Inflammatory macrophage treated with lipopolysaccharide for 1 hour (primary cell): ENCODE measurements at regions not wholly inside any gene's neighbourhood (a gene's known extent, or its start where the extent isn't known, plus 50 kb on each side); places are given as distances from the start of the nearest gene placed in this dataset.
"Not testable (repeated sequence)": the region's sequence is repeated elsewhere in the genome, so short reads cannot be mapped to it uniquely, and the experiment has no call there.

Source experiments
- DNase-seq, 2 donors: peaks; one replicate each; pipeline ENCODE4 v3.0.0-alpha.2; 2020 to 2022

DNA sequence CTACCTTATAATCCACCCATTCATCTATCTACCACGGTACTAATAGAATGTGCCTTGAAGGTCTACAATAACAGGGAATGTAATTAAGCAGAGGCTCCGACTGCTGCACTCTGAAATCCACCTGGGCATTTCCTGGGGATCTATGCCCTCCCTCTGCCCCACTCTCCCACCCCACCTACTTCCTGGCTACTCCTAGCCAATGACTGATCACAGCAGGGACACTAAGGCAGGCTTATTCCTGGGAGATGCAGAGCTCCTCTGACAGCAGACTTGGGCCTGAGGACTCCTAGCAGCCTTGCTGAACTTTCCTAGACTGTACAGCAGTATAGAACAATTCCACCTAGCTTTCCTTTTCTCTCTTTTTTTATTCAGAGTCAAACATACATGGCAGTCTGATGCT, 91.1 kb upstream of the DHRS4 start:
- DNase-seq, result no peak

DNA sequence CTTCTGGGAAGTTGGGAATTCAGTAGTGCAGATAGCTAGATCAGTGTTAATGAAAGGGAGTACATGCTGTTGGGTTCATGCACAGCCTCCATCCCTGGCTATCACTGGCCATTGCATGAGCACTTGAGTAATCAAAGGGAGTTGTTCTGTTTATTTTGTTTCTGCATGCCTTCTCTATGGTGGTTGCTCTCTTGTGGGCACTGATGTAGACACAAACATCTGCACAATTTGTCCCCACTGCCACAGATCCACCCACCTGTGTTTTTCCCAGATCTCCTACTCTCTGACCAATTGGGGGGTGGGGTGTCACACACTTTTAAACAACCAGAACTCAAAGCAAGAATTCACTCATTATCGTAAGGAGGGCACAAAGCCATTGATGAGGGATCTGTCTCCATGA, 89.7 kb upstream of the DHRS4 start:
- DNase-seq, result no peak

GRCh38 chr14:23864259-23864658, 89.3 kb upstream of the DHRS4 start:
- DNase-seq, result peak in 1 of 2 donors; percentile 1

- DNase-seq, result no peak
These were observed 88.7 kb upstream of the DHRS4 start for GRCh38 chr14:23864861-23865260.

GRCh38 chr14:23865502-23865901, 88.1 kb upstream of the DHRS4 start:
- no peak for DNase-seq

DNA sequence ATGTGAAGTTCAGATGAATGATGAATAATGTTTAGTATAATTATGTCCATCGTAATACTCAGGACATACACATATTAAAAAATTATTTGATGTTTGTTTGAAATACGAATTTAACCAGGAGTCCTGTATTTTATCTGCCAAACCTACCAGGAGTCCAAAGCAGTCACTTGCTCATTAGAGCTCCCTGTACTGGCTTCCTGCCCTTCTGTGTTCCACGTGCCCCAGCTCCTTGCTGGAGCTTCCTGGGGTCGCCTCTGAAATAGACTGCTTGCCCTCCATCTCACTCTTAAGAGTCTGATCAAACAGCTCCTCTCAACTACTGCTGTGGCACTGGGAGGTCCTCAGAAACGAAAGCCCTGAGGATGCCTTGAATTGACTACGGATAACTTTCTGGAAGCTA, 87.3 kb upstream of the DHRS4 start:
- DNase-seq, result no peak

DNA sequence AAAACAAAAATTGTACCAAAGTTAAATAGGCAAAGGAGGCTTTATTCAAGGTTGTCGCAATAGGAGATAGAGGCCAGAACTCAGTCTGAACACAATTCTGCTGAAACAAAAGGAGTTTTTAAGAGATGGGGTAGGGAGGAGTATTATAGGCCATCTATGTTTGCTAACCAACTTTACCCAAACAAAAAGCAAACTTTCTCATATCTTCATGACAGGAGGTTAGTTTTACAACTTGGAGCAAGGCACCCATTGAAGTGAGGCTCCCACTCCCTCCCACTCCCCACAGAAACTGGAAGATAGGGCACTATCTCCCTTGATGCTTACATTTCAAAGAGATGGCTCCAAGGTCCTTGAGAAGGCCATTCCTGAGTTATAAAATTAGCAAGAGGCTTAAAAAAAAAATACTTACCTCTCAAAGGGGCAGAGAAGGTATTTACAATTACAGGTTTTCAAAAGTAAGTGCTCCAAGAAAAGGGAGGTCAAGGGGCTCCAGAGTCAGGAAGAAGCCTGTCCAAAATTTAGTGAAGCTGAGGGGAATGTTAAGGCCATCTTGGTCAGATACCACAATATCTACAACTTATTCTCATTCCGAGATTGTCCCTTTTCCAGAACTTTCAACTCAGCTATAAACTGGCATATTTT, 84.4 kb upstream of the DHRS4 start:
- DNase-seq, result no peak

DNA sequence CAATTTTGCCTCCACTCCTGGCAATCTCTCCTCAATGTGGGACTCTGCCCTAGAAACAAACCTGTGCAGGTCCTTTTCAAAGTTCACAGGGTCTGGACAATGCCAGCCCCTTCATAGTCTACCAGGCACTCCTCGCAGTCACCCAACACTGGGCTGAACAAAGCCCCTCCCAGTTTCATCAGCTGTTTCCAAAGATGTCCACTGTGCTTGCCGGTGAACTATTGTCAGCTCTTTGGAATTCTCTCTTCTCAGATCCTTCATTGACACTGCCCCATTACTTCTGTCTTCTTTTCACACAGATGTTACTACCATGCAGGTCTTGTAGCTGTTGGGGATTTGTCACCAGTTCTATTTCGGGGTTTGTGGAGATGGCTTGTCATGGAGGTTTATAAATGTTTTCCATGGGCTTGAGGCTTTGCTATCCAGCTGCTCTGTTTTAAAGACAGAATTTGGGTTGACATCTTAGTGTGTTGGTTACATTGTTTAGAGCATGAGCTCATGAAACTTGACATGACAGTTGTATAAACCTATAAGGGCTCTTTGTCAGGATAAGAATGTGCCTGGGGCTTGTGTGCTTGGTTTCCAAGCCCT, 77.3 kb upstream of the DHRS4 start:
- no peak for DNase-seq

DNA sequence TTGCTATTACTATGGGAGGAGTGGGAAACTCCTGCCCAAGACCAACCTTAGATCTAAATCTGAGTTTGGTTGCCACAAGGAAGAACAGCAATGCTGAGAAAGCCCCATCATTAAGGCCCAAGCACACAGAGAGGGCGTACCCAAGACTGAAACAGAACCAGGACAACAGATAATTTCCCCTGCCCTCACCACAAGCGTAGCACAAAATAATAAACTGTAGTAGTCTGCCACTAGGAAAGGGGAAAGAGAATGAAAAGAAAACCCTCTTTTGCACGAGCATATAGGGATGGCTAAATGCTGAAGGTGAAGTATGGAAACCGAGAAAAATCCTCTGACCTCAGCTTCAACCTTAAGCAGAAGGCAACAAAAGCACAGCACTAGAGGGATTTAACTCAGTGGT, 76.5 kb upstream of the DHRS4 start:
- DNase-seq, result no peak

DNA sequence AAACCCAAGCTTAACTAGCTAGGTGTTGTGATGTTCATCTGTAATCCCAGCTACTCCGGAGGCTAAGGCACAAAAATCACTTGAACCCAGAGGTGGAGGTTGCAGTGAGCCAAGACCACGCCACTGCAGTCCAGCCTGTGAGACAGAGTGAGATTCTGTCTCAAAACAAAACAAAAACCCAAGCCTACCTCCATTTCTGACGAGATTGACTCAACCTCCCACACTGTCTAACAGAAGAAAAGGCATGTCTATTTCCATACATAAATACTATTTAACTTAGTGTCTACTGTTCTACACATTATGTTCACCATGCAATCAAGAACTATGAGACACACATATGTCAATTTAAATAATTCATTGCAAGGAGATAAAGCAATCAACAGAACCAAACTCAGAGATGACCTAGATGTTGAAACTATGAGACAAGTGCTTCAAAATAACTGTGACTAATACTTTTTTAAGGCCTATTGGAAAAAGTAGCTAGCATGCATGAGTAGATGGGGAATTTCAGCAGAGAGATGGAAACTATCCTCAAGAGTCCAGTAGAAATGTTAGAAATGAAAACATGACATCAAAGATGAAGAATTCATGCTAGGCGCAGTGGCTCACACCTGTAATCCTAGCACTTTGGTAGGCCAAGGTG, 75.9 kb upstream of the DHRS4 start:
- DNase-seq, result no peak

- no peak for DNase-seq
These were observed 72.3 kb upstream of the DHRS4 start for GRCh38 chr14:23881282-23881681.

GRCh38 chr14:23883684-23884540, 69.7 kb upstream of the DHRS4 start:
- DNase-seq, result no peak

DNA sequence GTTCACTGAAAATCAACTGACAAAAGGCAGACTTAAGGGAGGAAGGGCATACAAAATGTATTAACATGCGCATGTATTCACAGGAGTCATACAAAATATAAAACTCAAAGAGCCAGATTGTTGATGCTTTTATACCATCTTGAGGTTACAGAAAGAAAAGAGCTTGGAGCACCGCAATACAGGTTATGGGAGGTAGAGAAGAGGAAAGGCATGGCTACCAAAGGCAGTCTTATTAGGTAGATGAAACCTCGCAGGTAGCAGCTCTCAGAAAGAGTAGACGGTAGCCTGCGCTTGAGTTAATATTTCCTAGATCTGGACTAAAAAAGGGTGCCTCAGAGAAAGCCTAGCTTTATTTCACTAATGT, 69.0 kb upstream of the DHRS4 start:
- DNase-seq, result no peak

GRCh38 chr14:23887536-23887935, 66.0 kb upstream of the DHRS4 start:
- no peak for DNase-seq

- DNase-seq, result not testable (repeated sequence)
These were observed 61.9 kb upstream of the DHRS4 start for GRCh38 chr14:23891717-23892116.

GRCh38 chr14:23892289-23892688, 61.3 kb upstream of the DHRS4 start:
- DNase-seq, result not testable (repeated sequence)

DNA sequence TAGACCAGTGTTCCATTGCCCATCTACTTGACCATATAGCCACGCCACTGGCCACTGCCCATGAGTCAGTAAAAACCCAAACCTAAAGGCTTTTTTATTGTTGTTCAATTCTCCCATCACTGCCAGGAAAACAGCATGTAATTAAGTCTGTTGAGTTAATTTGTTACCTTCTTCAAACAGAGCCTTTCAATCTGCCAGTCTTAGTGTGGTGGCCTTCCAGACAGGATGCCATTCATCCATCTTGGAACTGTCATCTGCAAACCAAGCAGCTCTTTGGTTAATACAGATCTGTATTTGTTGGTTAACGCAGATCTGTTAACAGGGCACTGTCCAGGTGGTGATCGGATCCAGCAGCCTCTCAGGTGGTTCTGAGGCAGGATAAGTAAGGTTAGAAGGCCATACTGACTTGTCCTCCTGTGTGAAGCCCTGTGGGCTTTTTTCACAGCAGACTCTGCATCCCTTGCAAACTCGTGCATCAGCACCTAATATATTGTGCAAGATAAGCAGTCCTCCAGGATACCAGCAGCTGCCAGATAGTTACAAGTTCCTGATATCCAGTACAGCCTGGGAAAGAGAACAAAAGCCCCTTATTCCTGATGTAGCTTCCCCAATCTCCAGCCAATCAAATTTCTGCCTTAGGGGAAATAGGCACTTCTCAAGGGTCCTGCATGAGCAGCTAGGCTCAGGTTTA, 59.1 kb upstream of the DHRS4 start:
- DNase-seq, result no peak

DNA sequence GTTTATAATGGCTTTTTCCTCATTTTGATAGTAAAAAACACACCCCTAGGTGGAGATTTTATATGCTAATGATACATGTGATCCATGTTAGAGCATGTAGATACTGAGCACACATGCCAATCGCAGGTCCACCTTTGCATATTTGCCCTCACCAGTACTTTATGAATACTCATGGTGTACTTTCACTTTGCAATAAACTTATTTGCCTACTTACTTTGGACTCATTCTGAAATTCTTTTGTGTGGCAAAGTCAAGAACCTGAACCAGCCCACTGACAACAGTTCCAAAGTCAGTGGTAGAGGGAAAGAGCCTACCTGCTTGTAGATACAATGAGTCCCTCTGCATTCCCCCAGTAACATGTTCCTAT, 58.5 kb upstream of the DHRS4 start:
- DNase-seq, result no peak

- DNase-seq, result no peak
These were observed 58.1 kb upstream of the DHRS4 start for GRCh38 chr14:23895480-23895879.

GRCh38 chr14:23896609-23897153, 56.9 kb upstream of the DHRS4 start:
- peak in 1 of 2 donors; percentile 3 for DNase-seq

GRCh38 chr14:23897291-23897690, 56.3 kb upstream of the DHRS4 start:
- DNase-seq, result not testable (repeated sequence)

DNA sequence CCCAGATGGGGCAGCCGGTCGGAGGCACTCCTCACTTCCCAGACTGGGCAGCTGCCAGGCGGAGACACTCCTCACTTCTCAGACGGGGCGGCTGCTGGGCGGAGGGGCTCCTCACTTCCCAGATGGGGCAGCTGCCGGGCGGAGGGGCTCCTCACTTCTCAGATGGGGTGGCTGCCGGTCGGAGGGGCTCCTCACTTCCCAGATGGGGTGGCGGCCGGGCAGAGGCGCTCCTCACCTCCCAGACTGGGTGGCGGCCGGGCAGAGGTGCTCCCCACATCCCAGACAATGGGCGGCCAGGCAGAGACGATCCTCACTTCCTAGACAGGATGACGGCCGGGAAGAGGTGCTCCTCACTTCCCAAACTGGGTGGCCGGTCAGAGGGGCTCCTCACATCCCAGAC, 55.2 kb upstream of the DHRS4 start:
- not testable (repeated sequence) for DNase-seq

- DNase-seq, result no peak
These were observed 53.8 kb upstream of the DHRS4 start for GRCh38 chr14:23899788-23900187.
